NCI-H2227 (cell line): ENCODE measurements at regions not wholly inside any gene's neighbourhood (a gene's known extent, or its start where the extent isn't known, plus 50 kb on each side); places are given as distances from the start of the nearest gene placed in this dataset.

ENCODE experiments used
- DNase-seq: peaks from one replicate; lab custom pipeline; 2025; ENCODE audit not compliant: unreplicated experiment; lab: John Stamatoyannopoulos, UW

DNA sequence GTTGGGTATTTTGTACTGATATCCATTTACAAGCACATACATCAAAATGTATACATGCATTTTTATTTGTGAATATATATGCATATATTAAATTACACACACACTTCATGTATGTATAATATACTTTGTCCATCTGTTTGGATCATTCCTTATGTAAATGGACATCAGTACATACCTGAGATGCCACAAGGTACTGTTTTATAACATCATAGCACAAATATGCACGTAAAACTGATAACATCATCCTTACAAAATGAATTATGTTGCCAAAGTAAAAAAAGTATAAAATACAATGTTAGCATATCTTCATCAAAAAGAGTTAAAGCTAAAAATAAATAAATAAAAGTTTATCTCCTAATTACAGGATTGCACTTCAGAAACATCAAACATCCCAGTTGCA is 634.8 kb upstream of the UBE2E2 start:
- no peak for DNase-seq

DNA sequence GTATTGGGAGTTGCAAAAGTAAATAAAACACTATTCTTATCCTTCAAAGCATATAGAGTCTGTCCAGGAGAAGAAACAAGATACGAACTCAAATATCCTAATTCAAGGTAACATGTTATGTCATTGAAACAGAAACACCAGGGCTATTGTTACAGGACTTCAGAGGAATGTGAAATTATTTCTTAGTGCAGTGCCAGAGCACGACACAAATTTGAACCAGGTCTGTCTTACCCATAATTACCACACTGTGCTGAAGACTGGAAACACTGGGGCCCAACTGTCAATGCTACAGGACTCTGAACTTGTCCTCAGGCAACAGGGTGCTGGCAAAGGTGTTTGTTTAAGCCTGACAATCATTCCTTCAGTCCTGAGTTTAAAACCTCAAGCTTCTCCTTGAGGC is 633.6 kb upstream of the UBE2E2 start:
- no peak for DNase-seq

DNA sequence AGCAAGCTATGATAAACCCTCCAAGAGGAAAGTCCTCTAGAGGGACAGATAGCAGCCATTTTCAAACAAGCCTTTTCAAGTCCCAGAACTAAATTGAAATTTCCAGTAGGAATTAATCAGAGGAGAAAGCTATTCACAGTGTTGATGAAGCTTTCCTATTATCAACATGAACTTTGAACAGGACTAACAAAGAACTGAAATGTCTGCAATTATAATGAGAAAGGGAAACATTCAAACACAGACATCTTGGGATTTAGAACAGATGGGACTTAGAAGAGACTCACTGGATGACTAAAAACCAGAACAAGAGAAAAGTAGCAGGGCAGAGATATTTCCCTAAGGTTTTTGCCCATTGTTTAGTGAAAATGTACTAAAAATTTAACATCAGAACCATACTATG is 622.1 kb upstream of the UBE2E2 start:
- no peak for DNase-seq

DNA sequence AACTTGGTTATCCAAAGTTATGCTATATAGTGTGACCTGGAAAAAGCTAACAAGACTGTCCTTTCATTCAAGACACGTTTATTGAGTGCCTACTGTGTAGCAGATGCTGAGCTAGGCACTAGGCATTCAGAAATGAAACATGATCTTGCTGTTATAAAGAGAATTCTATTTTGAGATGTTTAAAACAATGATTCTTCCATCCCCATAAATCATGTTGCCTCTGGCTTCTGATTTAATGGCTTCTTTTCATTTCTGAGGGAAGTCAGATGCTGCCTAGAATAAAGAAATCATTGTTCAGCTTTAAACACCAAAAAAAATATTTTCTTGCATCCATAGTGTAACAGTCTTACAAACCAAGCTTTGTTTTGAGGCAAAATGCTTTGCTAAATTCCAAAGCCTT is 620.9 kb upstream of the UBE2E2 start:
- no peak for DNase-seq

DNA sequence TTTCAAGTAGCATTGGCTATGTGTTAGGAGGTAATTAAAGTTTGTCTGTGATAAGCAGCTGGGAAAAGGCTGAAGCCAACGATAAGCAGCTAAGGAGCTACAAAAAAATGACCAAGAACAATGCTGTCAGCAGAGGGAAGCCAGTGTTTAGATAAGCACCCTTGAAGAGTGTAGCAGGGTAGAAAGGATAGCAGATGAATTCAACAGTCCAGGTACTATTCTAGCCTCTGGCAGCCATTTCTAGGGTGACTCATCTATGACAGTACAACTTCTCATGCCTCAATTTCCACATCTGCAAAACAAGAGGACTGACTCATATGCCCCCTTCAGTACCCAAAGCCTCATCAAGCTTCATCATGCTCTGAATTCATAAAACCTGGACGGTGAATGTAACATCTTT is 617.6 kb upstream of the UBE2E2 start:
- DNase-seq = no peak

DNA sequence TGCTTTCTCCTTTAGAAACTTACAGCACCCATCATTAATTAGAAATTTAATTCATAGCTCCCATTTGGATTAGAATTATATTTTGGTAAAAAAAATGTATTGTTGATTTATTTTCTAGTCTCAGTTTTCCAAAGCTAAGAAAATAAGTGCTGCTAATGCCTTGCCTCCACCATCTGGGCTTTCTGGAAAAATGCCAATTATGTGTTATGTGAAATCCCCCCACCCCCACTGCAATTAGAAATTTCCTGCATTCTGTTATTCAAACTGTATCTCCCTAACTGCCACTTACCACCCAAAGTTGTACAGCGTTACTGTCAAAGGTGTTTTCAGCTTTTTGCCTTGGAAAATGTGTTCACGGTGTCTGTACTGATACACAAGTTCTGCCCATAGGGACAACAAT is 617.2 kb upstream of the UBE2E2 start:
- DNase-seq = no peak

DNA sequence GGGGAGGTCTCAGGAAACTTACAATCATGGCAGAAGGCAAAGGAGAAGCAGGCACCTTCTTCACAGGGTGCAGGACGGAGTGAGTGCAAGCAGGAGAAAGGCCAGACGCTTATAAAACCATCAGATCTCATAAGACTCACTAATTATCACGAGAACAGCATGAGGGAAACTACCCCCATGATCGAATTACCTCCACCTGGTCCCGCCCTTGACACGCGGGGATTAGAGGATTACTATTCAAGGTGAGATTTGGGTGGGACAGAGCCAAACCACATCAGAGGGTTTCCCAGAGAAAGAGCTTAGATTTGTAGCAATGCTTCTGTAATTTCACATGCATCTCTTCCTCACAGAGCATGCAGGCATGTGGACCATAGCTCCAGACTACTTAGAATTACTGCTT is 615.7 kb upstream of the UBE2E2 start:
- no peak for DNase-seq

DNA sequence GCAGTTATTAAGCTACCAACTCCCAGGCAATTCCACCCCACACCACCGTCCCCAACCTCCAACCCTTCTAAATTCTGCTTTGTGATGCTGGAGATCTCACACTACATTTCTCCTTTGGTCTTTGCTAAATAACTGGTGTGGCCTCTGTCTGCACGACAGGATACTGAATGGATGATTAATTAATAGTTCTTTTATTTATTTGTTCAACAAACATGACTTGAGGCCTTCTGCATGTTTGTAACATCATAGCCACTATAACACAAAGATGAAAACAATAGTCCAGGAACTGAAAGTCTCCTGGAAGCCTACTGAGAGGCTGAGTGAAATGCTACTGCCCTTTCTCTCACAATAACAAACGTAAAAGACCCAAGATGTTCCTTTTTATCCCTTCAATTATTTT is 609.5 kb upstream of the UBE2E2 start:
- DNase-seq = no peak

DNA sequence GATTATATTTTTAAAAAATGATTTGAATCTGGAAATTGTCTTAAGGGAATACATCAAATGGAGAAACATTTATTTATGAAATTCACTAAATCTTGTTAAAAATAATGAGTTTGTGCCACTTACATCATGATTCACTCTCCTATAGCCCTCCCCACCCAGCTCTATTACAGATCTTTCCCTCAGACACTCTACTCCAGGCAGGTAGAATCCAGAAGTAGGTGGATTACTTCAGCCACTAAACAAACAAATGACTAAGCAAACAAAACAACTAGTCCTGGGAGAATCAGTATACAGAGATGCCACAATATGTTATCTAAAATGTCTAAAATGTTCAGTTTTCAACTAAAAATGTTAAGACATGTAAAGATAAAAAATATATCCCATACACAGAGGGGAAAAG is 608.1 kb upstream of the UBE2E2 start:
- no peak for DNase-seq

DNA sequence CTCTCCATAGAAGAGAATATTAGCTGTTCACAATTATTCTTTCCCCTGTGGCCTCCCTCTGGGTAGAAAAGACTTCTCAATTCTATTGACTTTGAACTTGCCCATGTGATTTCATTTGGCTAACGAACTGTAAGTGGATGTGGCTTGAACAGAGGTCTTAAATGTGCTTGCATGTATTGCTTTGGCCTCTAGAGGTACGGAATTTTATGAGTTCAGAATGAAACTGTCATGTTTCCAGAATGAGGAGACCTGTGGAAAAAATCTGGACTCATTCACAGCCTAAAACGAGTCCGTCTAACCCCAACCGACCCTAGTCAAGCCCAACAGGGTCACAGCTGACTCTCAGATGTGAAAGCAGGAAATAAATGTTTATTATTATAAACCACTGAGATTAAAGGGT is 596.7 kb upstream of the UBE2E2 start:
- no peak for DNase-seq

DNA sequence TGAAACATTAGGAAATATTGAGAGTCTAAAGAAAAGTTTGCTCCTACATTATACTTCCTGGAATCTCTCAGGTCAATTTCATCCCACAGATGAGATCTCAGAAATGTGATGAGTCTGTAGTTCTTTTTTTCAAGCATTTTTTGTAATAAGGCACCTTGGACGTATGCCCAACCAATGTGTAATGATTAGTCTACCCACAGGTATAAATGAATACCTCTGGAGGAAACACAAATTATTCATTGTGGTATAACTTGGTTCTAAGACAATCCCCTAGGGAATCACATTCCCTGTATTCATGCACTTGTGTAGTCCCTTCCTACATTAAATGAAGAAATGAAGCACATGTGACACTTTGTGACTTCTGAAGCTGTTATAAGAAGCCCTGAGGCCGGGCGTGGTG is 596.2 kb upstream of the UBE2E2 start:
- no peak for DNase-seq

DNA sequence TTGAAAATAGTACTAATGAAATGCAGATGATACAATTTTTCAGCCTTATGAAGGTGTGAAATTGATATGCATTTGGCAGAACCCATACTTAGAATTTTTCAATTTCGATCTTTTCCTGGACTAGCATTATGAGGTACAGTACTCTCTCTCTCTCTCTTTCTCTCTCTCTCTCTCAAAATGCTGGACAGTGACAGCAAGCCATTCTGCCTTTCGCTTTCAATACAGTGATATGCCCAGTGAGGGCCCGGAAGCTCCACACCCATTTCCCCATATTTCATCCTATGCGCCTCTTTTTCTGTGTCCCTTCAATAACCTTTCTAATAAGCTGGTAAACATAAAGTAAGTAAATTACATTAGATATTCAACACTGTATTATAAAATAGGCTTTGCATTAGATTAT is 595.0 kb upstream of the UBE2E2 start:
- DNase-seq = no peak

DNA sequence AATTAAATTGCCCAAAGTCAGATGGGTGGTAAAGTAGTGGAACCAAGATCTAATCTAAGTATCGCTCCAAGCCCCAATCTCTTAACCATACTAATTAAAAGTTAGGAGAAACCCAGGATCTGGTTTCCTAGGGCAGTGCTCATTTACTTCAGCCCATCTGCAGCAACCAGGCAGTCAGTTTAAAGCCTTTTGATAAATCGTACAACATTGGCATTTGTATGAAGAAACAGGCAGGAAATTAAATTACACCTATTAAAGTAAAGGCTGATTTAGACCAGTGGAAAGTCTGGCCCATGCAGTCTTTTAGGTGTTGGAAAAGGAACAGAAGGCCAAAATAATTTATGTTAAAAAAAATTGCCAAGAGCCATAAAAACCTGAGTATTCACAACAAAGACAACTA is 594.4 kb upstream of the UBE2E2 start:
- DNase-seq = no peak

DNA sequence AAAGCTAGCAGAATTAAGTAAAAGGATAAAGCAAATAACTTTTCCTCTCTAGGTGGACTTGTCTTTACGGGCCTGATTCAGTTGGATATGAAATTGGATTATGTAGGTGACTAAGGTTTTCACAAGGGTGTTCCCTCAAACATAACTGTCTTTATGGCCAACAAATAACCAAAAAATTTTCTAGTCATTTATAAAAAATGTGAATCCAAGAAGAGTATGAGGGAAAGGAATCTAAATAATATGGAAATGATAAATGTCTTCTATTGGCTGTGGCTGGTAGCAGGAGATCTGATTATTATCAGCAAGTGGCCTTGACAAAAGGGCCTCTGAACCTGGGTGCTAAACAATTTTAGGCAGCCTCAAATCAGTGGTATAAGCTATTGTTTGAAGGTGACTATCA is 594.0 kb upstream of the UBE2E2 start:
- DNase-seq = no peak

DNA sequence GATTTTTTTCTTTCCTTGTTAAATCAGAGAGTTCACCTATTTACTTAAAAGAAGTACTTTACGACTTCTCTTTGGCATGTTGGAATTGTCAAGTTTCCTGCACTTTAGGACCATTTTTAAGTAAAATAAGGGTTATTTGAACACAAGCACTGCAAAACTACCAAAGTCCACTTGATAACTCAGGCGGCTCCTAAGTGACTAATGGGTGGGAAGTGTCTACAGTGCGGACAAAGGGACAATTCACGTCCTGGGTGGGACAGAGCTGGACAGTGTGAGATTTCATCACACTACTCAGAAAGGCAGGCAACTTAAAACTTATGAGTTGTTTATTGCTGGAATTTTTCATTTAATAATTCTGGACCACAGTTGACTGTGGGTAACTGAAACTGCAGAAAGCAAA is 590.2 kb upstream of the UBE2E2 start:
- no peak for DNase-seq

DNA sequence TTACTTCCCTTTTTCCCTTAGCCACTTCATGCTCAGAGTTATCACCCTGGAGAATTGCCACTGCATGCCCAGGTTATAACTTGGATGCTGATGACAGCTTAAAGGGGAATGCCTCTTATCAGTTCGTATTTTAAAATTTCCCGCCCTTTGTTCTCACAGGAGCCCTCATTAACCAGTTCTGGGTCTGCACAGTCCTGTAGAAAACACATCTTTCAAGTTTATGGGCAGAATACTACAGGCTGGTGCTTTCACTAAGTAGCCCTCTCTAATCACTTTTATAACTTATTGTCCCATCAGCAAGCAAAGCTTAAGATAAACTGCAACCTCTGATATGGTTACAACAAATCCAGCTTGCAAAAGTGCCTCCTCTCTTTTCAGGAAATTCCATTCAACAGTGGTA is 587.3 kb upstream of the UBE2E2 start:
- no peak for DNase-seq

DNA sequence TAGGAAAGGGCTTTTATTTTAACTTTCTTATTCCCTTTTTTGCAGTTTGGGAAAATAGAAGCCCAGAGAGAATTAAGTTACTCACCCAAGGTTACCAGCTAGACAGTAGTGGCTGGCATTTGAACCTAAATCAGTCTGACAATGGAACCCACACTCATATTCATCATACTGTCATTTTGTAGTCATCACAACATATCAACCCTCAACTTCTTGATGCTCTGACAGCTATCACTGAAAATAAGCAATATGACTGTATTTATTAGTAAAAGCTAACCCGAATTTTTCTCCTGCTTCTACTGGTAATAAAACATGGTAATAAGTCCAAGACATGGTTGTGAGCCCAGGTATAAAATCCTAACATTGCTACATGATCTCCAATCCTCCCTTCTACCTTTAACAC is 585.8 kb upstream of the UBE2E2 start:
- no peak for DNase-seq

DNA sequence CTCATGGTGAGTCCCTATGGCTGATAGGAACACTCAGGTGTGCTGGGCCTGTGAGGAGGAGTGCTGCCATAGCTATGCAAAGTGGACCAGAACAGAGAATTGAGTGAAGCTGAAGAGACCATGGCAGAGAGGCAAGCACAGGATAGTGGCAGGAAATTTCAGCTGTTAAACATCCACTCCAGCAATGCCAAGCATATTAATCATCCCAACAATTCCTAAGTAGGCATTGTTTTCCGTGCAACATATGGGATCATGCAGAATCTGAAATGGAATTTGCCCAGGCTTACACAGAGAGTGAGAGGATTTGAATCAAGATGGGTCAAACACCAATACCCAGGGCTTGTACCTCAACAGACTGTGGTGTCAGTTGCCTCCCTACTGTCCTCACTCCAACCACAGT is 582.6 kb upstream of the UBE2E2 start:
- no peak for DNase-seq

DNA sequence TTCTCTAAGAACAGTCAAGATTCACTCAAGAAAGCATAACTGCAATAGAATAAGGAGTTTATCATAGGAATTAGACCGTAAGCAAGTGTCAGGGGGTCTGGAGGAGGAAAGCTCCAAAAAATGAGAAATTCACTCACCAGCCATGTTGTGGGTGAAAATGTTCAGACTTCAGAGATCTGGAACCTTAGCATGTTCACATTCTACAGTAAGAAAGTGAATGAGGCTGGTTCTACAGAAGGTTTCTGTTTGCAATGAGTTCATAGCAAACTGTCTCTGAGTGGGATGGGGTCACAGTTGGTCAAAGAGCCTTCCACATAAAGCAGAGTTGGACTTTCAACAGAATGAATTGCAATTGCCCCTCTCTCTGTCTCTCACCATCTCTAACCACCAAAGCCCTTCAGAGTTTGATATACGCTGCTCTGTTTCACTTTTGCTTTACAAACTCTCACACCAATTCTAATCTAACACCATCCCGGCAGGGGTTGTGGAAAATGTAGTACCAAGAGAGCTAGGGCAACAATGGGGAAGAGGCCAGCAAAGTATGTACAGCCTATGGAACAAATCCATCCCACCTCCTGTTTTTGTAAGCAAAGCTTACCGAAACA is 581.8 kb upstream of the UBE2E2 start:
- no peak for DNase-seq

DNA sequence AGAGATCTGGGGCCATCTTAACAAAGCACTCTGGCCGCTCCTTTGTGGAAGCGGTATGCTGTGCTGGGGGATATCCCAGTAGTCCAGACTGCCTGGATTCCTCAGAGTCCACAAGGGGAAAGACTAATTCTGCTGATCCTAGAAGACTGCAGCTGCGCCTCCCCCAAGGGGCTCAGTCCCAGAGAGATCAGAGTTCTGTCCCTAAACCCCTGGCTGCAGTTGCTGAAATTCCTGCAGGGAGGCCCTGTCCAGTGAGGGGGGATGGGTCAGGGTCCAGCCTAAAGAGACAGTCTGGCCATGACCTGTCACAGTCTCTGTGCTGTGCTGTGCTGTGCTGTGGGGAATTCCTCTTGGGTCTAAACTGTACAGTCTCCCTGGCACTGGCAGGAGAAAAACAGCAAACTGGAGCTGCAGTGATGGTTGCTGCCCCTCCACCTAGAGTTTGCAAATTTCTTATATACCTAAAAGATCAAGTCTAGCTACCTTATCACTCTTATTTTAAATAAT is 575.1 kb upstream of the UBE2E2 start:
- DNase-seq = no peak

DNA sequence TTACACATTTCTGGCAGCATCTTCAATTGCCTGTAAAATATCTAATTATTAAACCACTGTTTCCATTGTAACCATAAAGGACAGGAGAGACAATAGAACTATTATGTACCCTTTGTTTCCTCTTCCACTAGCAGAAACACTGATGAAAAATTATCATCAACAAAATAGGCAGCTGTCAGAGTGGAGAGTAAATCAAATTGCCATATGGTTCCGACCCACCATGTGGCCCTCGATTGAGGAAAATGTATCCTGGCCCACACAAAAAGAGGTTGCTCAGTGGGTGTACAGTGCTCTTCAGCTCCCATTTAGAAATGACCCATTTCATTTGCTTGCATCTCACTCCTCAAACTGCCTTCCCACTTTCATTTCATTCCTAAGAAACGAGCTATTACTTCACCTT is 570.6 kb upstream of the UBE2E2 start:
- no peak for DNase-seq

DNA sequence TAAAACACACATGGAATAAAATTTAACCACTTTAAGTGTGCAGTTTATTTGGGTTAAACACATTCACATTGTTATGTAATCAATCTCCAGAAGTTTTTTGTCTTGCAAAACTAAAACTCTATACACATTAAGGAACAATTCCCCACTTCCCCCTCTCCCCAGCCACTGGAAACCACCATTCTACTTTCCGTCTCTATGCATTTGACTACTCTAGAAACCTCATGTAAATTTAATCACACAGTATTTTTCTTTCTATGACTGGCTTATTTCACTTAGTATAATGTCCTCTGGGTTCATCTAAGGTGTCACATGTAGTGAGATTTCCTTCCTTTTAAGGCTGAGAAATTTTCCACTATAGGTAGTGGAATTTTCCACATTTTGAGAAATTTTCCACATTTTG is 568.7 kb upstream of the UBE2E2 start:
- no peak for DNase-seq

DNA sequence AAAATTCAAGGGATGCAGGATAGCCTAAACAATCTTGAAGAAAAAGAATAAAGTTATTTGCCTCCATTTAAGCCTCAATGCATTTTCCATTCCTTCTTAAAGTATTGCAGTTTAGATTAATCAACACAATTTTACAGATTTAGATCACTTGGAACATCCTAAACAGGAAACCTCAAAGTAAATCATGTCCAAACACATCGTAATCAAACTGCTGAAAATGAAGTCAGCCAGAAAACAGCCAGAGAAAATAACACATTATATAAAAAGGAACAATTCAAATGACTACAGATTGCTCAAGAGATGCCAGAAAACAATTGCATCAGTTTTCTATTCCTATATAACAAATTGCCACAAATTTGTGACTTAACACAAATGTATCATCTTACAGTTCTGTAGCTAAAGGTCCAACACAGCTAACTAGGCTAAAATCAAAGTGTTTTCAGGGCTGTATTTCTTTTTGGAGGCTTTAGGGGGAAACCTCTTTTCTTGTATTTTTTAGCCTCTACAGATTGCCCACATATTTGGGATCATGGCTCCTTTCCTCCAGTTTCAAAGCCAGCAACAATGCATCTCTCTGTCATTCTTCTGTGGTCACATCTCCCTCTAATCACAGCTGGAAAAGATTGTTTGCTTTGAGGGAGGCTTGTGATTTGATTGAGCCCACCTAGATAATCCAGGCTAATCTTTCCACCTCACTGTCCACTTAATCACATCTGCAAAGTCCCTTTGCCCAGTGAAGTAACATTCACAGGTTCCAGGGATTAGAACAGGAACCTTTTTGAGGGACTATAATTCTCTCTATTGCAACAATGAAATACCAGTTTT is 543.3 kb upstream of the UBE2E2 start:
- DNase-seq = no peak
